HCT116 (cell line): ENCODE measurements at regions not wholly inside any gene's neighbourhood (a gene's known extent, or its start where the extent isn't known, plus 50 kb on each side); places are given as distances from the start of the nearest gene placed in this dataset.

Experiments
- ATAC-seq: fragments of 200-7000 bp; cut with Tn5 transposase; 2 replicates; pipeline ENCODE4 v1.9.1; 2020; ENCODE audit warnings: mild to moderate bottlenecking, moderate library complexity
- BruUV-seq: library from RNA; stranded (reverse); fragments of 400-500 nt; replicated peaks from 2 replicates; lab custom pipeline; 2021; lab: Mats Ljungman, UMichigan
- CTCF ChIA-PET: fragments of 300-600 bp; sonication (Branson Sonifier 250); formaldehyde crosslinking; loops from one replicate; lab custom pipeline; 2021; ENCODE audit warnings: antibody characterized with exemption; lab: Charles Lee
- POLR2A ChIA-PET: fragments of 300-600, 350-600 bp; sonication (Branson Sonifier 250); formaldehyde crosslinking; loops from one replicate; lab custom pipeline; 2021; ENCODE audit warnings: antibody characterized with exemption; lab: Charles Lee
- RAD21 ChIA-PET, 2 experiments: fragments of 300-600 bp; sonication (Branson Sonifier 250); formaldehyde crosslinking; loops; one replicate each; lab custom pipeline; 2023; ENCODE audit warnings: low total read pairs in 2 of 2; ENCODE audit not compliant: uncharacterized antibody in 2 of 2, unreplicated experiment in 2 of 2, low non-redundant PET in 1 of 2; lab: Charles Lee
- DNase-seq: peaks from one replicate; pipeline ENCODE4 v3.0.0-alpha.2; 2010; ENCODE audit warnings: low read depth, low spot score
- H2AFZ ChIP-seq: fragments of 200-600 bp; shearing (Covaris generic), sonication (generic); 2 replicates; pipeline ENCODE4 v1.6.1; 2017; ENCODE audit warnings: low read depth, mixed run types, mixed read lengths, antibody characterized with exemption, low read length; ENCODE audit not compliant: poor library complexity, severe bottlenecking
- H3K27ac ChIP-seq: 2 replicates; pipeline ENCODE4 v1.5.1; 2012; ENCODE audit warnings: low read depth, low read length
- H3K27me3 ChIP-seq: fragments of 200-600 bp; sonication (generic); 2 replicates; pipeline ENCODE4 v1.6.1; 2016; ENCODE audit warnings: mixed run types, low read length, mixed read lengths; ENCODE audit not compliant: insufficient read depth
- H3K36me3 ChIP-seq, 2 experiments: fragments of 200-500 bp in 1 of 2; fragments of 200-600 bp in 1 of 2; sonication (Bioruptor generic) in 1 of 2; sonication (generic) in 1 of 2; 2 replicates each; pipeline versions ENCODE4 v1.5.1 to v1.6.1; 2014 to 2016; ENCODE audit warnings: low read length in 2 of 2, inconsistent platforms in 1 of 2, mixed read lengths in 1 of 2, mixed run types in 1 of 2; ENCODE audit not compliant: insufficient read depth in 2 of 2, control insufficient read depth in 1 of 2
- H3K4me1 ChIP-seq, 2 experiments: fragments of 200-600 bp in 1 of 2; sonication (generic) in 1 of 2; 2 replicates each; pipeline versions ENCODE4 v1.5.1 to v1.6.1; 2012 to 2017; ENCODE audit warnings: low read length in 2 of 2, inconsistent platforms in 1 of 2, mild to moderate bottlenecking in 1 of 2, mixed read lengths in 1 of 2, mixed run types in 1 of 2, moderate library complexity in 1 of 2; ENCODE audit not compliant: insufficient read depth in 2 of 2, control insufficient read depth in 1 of 2
- H3K4me2 ChIP-seq: fragments of 200-600 bp; sonication (generic); 2 replicates; pipeline ENCODE4 v1.6.1; 2017; ENCODE audit warnings: mixed run types, low read length, mixed read lengths
- H3K4me3 ChIP-seq, 2 experiments: fragments of 200-600 bp in 1 of 2; sonication (generic) in 1 of 2; replicated peaks in 1 of 2; 2 replicates each; pipeline ENCODE4 v1.5.1; 2011 to 2016; ENCODE audit warnings: low read length in 2 of 2, control low read depth in 1 of 2, low read depth in 1 of 2, mild to moderate bottlenecking in 1 of 2, mixed read lengths in 1 of 2, mixed run types in 1 of 2
- H3K79me2 ChIP-seq: fragments of 200-600 bp; sonication (generic); 2 replicates; pipeline ENCODE4 v1.6.1; 2017; ENCODE audit warnings: mild to moderate bottlenecking, mixed run types, low read length, moderate library complexity, mixed read lengths; ENCODE audit not compliant: insufficient read depth
- H3K9ac ChIP-seq: fragments of 200-600 bp; sonication (generic); 2 replicates; pipeline ENCODE4 v1.6.1; 2016; ENCODE audit warnings: low read length, mixed read lengths
- H3K9me2 ChIP-seq: fragments of 200-600 bp; sonication (generic), shearing (Covaris generic); 2 replicates; pipeline ENCODE4 v1.6.1; 2017; ENCODE audit warnings: mixed run types, mild to moderate bottlenecking, moderate library complexity; ENCODE audit not compliant: insufficient read depth
- H3K9me3 ChIP-seq, 2 experiments: fragments of 200-500 bp in 1 of 2; fragments of 200-600 bp in 1 of 2; sonication (Bioruptor generic) in 1 of 2; sonication (generic) in 1 of 2; 2 replicates each; pipeline ENCODE4 v1.6.1; 2014 to 2017; ENCODE audit warnings: low read length in 2 of 2, mixed read lengths in 2 of 2, inconsistent platforms in 1 of 2, low read depth in 1 of 2, mild to moderate bottlenecking in 1 of 2, mixed run types in 1 of 2, moderate library complexity in 1 of 2; ENCODE audit not compliant: control insufficient read depth in 1 of 2, insufficient read depth in 1 of 2
- H4K20me1 ChIP-seq: fragments of 200-600 bp; sonication (generic), shearing (Covaris generic); 2 replicates; pipeline ENCODE4 v1.6.1; 2017; ENCODE audit warnings: mixed run types, mild to moderate bottlenecking, moderate library complexity; ENCODE audit not compliant: insufficient read depth
- CEBPB ChIP-seq: IDR thresholded peaks from 2 replicates; pipeline ENCODE4 v1.6.1; 2012; ENCODE audit warnings: low read depth
- EZH2 ChIP-seq: fragments of 200-600 bp; sonication (generic); IDR thresholded peaks from 2 replicates; pipeline ENCODE4 v1.6.1; 2017; ENCODE audit warnings: antibody characterized with exemption, mixed run types
- FOSL1 ChIP-seq: IDR thresholded peaks from 2 replicates; pipeline ENCODE4 v1.6.1; 2012; ENCODE audit warnings: low read depth
- POLR2A ChIP-seq: IDR thresholded peaks from 2 replicates; pipeline ENCODE4 v1.7.0; 2011; ENCODE audit warnings: borderline replicate concordance; ENCODE audit not compliant: insufficient read depth, insufficient read length; ENCODE audit errors: extremely low read depth
- POLR2AphosphoS5 ChIP-seq: IDR thresholded peaks from 2 replicates; pipeline ENCODE4 v1.6.1; 2011; ENCODE audit warnings: mild to moderate bottlenecking, low read depth, low read length, moderate library complexity
- YY1 ChIP-seq: IDR thresholded peaks from 2 replicates; pipeline ENCODE4 v1.6.1; 2011; ENCODE audit warnings: low read length, low read depth, moderate library complexity, mild to moderate bottlenecking; ENCODE audit not compliant: insufficient replicate concordance; ENCODE audit errors: extremely low read depth
- ZNF274 ChIP-seq: fragments of 200-500 bp; sonication (Bioruptor generic); IDR thresholded peaks from 2 replicates; pipeline ENCODE4 v1.6.1; 2014; ENCODE audit warnings: mild to moderate bottlenecking, low read depth, low read length, inconsistent platforms
- intact Hi-C: fragments of 100-400 bp; cut with micrococcal nuclease; formaldehyde crosslinking; loops from 2 replicates; pipeline ENCODE4 v1.10.0; 2022
- TF ChIP-seq, protein P1 (sequence below): IDR thresholded peaks from 2 replicates; pipeline ENCODE4 v1.6.1; 2012

DNA sequence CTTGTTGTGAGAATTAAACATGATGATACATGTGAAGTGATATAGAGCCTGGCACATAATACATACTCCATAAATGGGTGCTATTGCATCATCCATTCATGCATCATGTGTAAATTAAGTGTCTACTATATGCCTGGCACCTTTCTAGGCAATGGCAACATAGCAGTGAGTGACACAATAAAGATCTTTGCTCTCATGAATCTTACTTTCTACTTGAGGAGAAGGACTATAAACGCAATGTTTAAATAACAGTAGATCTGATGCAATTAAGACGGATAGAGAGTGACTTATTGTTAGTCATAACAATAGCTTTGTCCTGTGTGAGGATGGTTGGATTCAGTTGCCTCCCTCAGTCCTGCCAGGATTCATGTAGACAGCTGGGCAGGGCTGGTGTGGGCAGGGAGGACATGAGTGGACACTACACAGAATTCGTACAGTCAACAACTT, 88.4 kb upstream of the NPAS2 start:
- Histone ChIP-seq H2AFZ (no peak overlapping the region), H3K36me3 (no peaks in the 10 kb centered on the region), H3K27me3 (no peaks in the 10 kb centered on the region), H3K79me2 (no peaks in the 10 kb centered on the region), H3K9me2 (no peaks in the 10 kb centered on the region), H3K4me2 (no peak overlapping the region), H3K9ac (no peak overlapping the region), H3K4me1 (peaks cover 6 to 10% of the 10 kb centered on the region in 2 experiments; a peak in 3 of 4 replicates), H3K27ac (no peak overlapping the region), H4K20me1 (no peaks in the 10 kb centered on the region), H3K4me3 (no peak overlapping the region)
- CTCF ChIA-PET: interaction anchor here (1.4 to 1.6 kb wide), 2 partner anchors 248 to 281 kb away, joined by 3 read pairs; no protein-coding TSS in a partner anchor
- POLR2A ChIA-PET: interaction anchor here (1.6 to 3.5 kb wide), 2 partner anchors 271 to 275 kb away, joined by 7 to 15 read pairs; partner anchors contain the start of gene RPL31
- RAD21 ChIA-PET: no interaction called here
- no TSS peak for BruUV-seq
- ATAC-seq: no peak
- intact Hi-C loops: loop anchor here (5.0 to 10.0 kb wide), 3 partner anchors 86 to 423 kb away; partner anchors contain the start of gene TBC1D8
- TF ChIP-seq CEBPB (0 out of 2 replicates have a peak, but pooled peaks have one; percentile 31), POLR2AphosphoS5 (no peak), YY1 (no peak)
- TF ChIP-seq, all 23 proteins: peak for 1
- DNase-seq: no peak
- H3K9me3 ChIP-seq: no peaks in the 10 kb centered on the region

DNA sequence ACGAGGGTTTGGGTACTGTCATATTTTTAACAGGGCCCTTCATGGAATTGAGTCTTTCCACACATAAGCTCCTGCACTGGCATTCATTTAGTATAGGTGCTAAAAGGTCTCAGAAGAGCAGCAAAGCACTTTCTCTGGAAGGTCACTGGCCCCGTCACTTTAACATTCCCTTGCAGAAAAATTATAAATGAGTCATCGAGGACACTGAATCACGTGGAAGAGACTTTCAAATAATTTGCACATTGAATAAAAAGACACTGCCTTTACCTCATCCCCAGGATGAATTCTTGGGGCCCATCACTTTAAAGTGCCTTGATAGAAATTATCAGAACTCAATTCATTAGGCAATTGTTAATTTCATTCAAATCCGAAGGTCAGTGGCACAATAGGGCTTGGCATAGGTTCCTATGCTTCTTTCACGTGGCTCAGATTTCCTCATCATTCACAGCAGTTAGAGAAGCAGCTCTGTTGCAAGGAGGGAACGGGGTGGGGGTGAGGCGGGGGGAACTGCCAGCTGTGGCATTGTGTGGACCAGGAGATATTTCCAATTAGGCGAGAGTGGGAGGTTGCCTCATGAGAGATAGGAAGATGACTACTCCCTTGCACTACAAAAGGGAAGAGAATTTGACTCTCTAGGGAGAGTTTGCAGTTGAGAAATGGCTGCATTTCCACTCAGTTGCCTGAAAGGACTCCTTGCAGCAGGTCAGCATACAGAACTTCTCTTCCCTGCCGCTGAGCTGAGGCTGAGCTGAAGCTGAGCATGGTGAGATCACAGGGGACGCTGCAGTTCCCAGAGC, 86.3 kb upstream of the NPAS2 start:
- no peaks in the 10 kb centered on the region for H4K20me1 ChIP-seq
- no peak; the same call in 1 of the 2 replicates for ATAC-seq
- no peak overlapping the region for H3K4me3 ChIP-seq
- CTCF ChIA-PET: no interaction called here
- H3K4me2 ChIP-seq: peak overlapping the region; percentile 36; the same call in 1 of the 2 replicates
- no peaks in the 10 kb centered on the region for H3K79me2 ChIP-seq
- no peaks in the 10 kb centered on the region for H3K36me3 ChIP-seq
- no TSS peak for BruUV-seq
- H3K27me3 ChIP-seq: no peaks in the 10 kb centered on the region
- POLR2A ChIA-PET: no interaction called here
- no peak overlapping the region for H3K9ac ChIP-seq
- no peak for DNase-seq
- no peak overlapping the region for H3K27ac ChIP-seq
- intact Hi-C loops: loop anchor here (5.0 to 10.0 kb wide), 3 partner anchors 84 to 421 kb away; partner anchors contain the start of gene TBC1D8
- no peak for TF ChIP-seq ZNF274
- TF ChIP-seq POLR2A: no peak
- TF ChIP-seq EZH2: no peak
- TF ChIP-seq, protein P1, sequence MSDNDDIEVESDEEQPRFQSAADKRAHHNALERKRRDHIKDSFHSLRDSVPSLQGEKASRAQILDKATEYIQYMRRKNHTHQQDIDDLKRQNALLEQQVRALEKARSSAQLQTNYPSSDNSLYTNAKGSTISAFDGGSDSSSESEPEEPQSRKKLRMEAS: peak; percentile 39
- TF ChIP-seq FOSL1: peak; percentile 41; the same call in 1 of the 2 replicates
- TF ChIP-seq, all 23 proteins: peak for 2
- H2AFZ ChIP-seq: peak overlapping the region; percentile 88
- no peaks in the 10 kb centered on the region for H3K9me2 ChIP-seq
- H3K4me1 ChIP-seq: peaks cover 6 to 10% of the 10 kb centered on the region in 2 experiments; a peak in 3 of 4 replicates
- H3K9me3 ChIP-seq: no peaks in the 10 kb centered on the region
- RAD21 ChIA-PET: no interaction called here
